22Rv1 (cell line): ENCODE measurements at regions not wholly inside any gene's neighbourhood (a gene's known extent, or its start where the extent isn't known, plus 50 kb on each side); places are given as distances from the start of the nearest gene placed in this dataset.
"Not testable (repeated sequence)": the region's sequence is repeated elsewhere in the genome, so short reads cannot be mapped to it uniquely, and the experiment has no call there.

Source experiments
- CTCF ChIP-seq: fragments of 450-650 bp; IDR thresholded peaks from 2 replicates; pipeline ENCODE4 v1.5.1; 2017; ENCODE audit warnings: mild to moderate bottlenecking
- ZFX ChIP-seq: fragments of 450-650 bp; IDR thresholded peaks from 2 replicates; pipeline ENCODE4 v1.6.1; 2017; ENCODE audit warnings: antibody characterized with exemption, borderline replicate concordance

GRCh38 chr12:9289984-9290383 is 81.8 kb upstream of the PZP start:
- TF ChIP-seq CTCF, ZFX: not testable (repeated sequence)
